PC-9 (cell line): ENCODE measurements at regions not wholly inside any gene's neighbourhood (a gene's known extent, or its start where the extent isn't known, plus 50 kb on each side); places are given as distances from the start of the nearest gene placed in this dataset.
A peak's percentile ranks its signal among the peaks of the same experiment; 100 is the strongest.

ENCODE experiments used
- BruUV-seq: library from RNA; stranded (reverse); fragments of 400-500 nt; replicated peaks from 2 replicates; lab custom pipeline; 2021; lab: Mats Ljungman, UMichigan
- CTCF ChIA-PET: fragments of 300-600 bp; sonication (Branson Sonifier 250); formaldehyde crosslinking; loops from one replicate; lab custom pipeline; 2022; ENCODE audit warnings: antibody characterized with exemption; lab: Charles Lee
- POLR2A ChIA-PET: fragments of 300-600 bp; sonication (Branson Sonifier 250); formaldehyde crosslinking; loops from one replicate; lab custom pipeline; 2022; ENCODE audit warnings: antibody characterized with exemption; ENCODE audit not compliant: unreplicated experiment; lab: Charles Lee
- DNase-seq, 2 experiments: peaks; one replicate each; pipeline versions ENCODE4 v3.0.0 to v3.0.0-alpha.2; 2015 to 2022; ENCODE audit warnings: mixed read lengths in 1 of 2
- H2AFZ ChIP-seq: fragments of 200-600 bp; sonication (generic); 2 replicates; pipeline ENCODE4 v1.8.1; 2017; ENCODE audit warnings: antibody characterized with exemption
- H3F3A ChIP-seq: fragments of 200-600 bp; sonication (generic); 2 replicates; pipeline ENCODE4 v1.8.1; 2017; ENCODE audit warnings: antibody characterized with exemption, mild to moderate bottlenecking, low read depth; ENCODE audit not compliant: insufficient read depth
- H3K27ac ChIP-seq: fragments of 200-600 bp; sonication (generic); 2 replicates; pipeline ENCODE4 v1.6.1; 2016; ENCODE audit warnings: mixed run types
- H3K27me3 ChIP-seq: fragments of 200-600 bp; sonication (generic); 2 replicates; pipeline ENCODE4 v1.6.1; 2016; ENCODE audit warnings: low read depth, mixed run types; ENCODE audit not compliant: insufficient read depth
- H3K36me3 ChIP-seq: fragments of 200-600 bp; sonication (generic); 2 replicates; pipeline ENCODE4 v1.6.1; 2016; ENCODE audit warnings: low read depth, mixed run types
- H3K4me1 ChIP-seq: fragments of 200-600 bp; sonication (generic); replicated peaks from 2 replicates; pipeline ENCODE4 v1.6.1; 2016; ENCODE audit warnings: mixed run types; ENCODE audit not compliant: insufficient read depth
- H3K4me2 ChIP-seq: fragments of 200-600 bp; sonication (generic); 2 replicates; pipeline ENCODE4 v1.6.1; 2017; ENCODE audit warnings: mixed run types
- H3K4me3 ChIP-seq: fragments of 200-600 bp; sonication (generic); 2 replicates; pipeline ENCODE4 v1.6.1; 2016; ENCODE audit warnings: mixed run types
- H3K79me2 ChIP-seq: fragments of 200-600 bp; sonication (generic); 2 replicates; pipeline ENCODE4 v1.6.1; 2017; ENCODE audit warnings: low read depth, mixed run types
- H3K9me2 ChIP-seq: fragments of 200-600 bp; sonication (generic); 2 replicates; pipeline ENCODE4 v1.8.1; 2017; ENCODE audit warnings: mild to moderate bottlenecking; ENCODE audit not compliant: insufficient read depth
- H3K9me3 ChIP-seq: fragments of 200-600 bp; sonication (generic); 2 replicates; pipeline ENCODE4 v1.8.1; 2016; ENCODE audit warnings: low read depth; ENCODE audit not compliant: insufficient read depth
- H4K20me1 ChIP-seq: fragments of 200-600 bp; sonication (generic); 2 replicates; pipeline ENCODE4 v1.8.1; 2017; ENCODE audit not compliant: insufficient read depth
- CTCF ChIP-seq: fragments of 200-600 bp; sonication (generic); conservative IDR thresholded peaks from 2 replicates; pipeline ENCODE4 v1.6.1; 2017; ENCODE audit warnings: mixed run types, antibody characterized with exemption, mild to moderate bottlenecking, moderate library complexity
- EZH2 ChIP-seq: fragments of 200-600 bp; sonication (generic); IDR thresholded peaks from 2 replicates; pipeline ENCODE4 v1.8.0; 2017; ENCODE audit warnings: antibody characterized with exemption, low read depth
- intact Hi-C: fragments of 100-400 bp; cut with micrococcal nuclease; formaldehyde crosslinking; loops from one replicate; pipeline ENCODE4 v1.10.0; 2022; ENCODE audit not compliant: unreplicated experiment

- CTCF ChIA-PET = no interaction called here
- TF ChIP-seq CTCF (no peak), EZH2 (no peak)
- Histone ChIP-seq H3K36me3 (no peaks in the 10 kb centered on the region), H3F3A (no peaks in the 10 kb centered on the region), H3K27me3 (no peaks in the 10 kb centered on the region), H4K20me1 (no peaks in the 10 kb centered on the region), H3K9me3 (no peaks in the 10 kb centered on the region), H3K9me2 (no peaks in the 10 kb centered on the region), H3K27ac (no peak overlapping the region), H3K4me1 (no peaks in the 10 kb centered on the region), H3K79me2 (no peaks in the 10 kb centered on the region), H3K4me3 (no peak overlapping the region), H2AFZ (no peak overlapping the region), H3K4me2 (no peak overlapping the region)
- no peak for DNase-seq
- POLR2A ChIA-PET = no interaction called here
- intact Hi-C loops = no loop called here
- BruUV-seq = no TSS peak
Measured at GRCh38 chr9:18371621-18372020, 102.3 kb upstream of the ADAMTSL1 start.

GRCh38 chr9:18379073-18379811, 94.7 kb upstream of the ADAMTSL1 start:
- Histone ChIP-seq H3K4me3 (no peak overlapping the region), H3F3A (peaks cover 3% of the 10 kb centered on the region; the same call in 1 of the 2 replicates), H3K9me3 (no peaks in the 10 kb centered on the region), H3K27me3 (no peaks in the 10 kb centered on the region), H3K4me2 (peak overlapping the region; percentile 32; the same call in 1 of the 2 replicates), H3K4me1 (peaks cover 15% of the 10 kb centered on the region), H3K36me3 (no peaks in the 10 kb centered on the region), H4K20me1 (no peaks in the 10 kb centered on the region), H3K79me2 (no peaks in the 10 kb centered on the region), H2AFZ (peak overlapping the region; percentile 73), H3K9me2 (no peaks in the 10 kb centered on the region), H3K27ac (peak overlapping the region; percentile 85)
- ChIA-PET POLR2A (no interaction called here), CTCF (no interaction called here)
- TF ChIP-seq CTCF (no peak), EZH2 (no peak)
- BruUV-seq = no TSS peak
- intact Hi-C loops = no loop called here
- DNase-seq = peak; percentile 12 to 59

GRCh38 chr9:18382243-18382642, 91.7 kb upstream of the ADAMTSL1 start:
- TF ChIP-seq EZH2 (no peak), CTCF (no peak)
- BruUV-seq = no TSS peak
- H3K27me3 ChIP-seq = no peaks in the 10 kb centered on the region
- H3F3A ChIP-seq = peaks cover 3% of the 10 kb centered on the region; the same call in 1 of the 2 replicates
- H3K4me2 ChIP-seq = no peak overlapping the region
- no peak overlapping the region for H3K27ac ChIP-seq
- intact Hi-C loops = no loop called here
- CTCF ChIA-PET = no interaction called here
- H3K9me2 ChIP-seq = no peaks in the 10 kb centered on the region
- no peak overlapping the region for H2AFZ ChIP-seq
- peaks cover 15% of the 10 kb centered on the region for H3K4me1 ChIP-seq
- DNase-seq = no peak
- no peaks in the 10 kb centered on the region for H4K20me1 ChIP-seq
- H3K36me3 ChIP-seq = no peaks in the 10 kb centered on the region
- POLR2A ChIA-PET = no interaction called here
- H3K79me2 ChIP-seq = no peaks in the 10 kb centered on the region
- H3K4me3 ChIP-seq = no peak overlapping the region
- no peaks in the 10 kb centered on the region for H3K9me3 ChIP-seq
